Breast epithelium (tissue), 3 donors: ENCODE measurements at regions not wholly inside any gene's neighbourhood (a gene's known extent, or its start where the extent isn't known, plus 50 kb on each side); places are given as distances from the start of the nearest gene placed in this dataset.

Source experiments
- CTCF ChIP-seq, 3 donors: fragments of 450-650 bp; IDR thresholded peaks; one replicate each; pipeline ENCODE4 v1.5.1; 2016 to 2017; ENCODE audit warnings: antibody characterized with exemption in 3 of 3, mild to moderate bottlenecking in 3 of 3, moderate library complexity in 3 of 3
- POLR2A ChIP-seq: fragments of 450-650 bp; IDR thresholded peaks from one replicate; pipeline ENCODE4 v1.6.1; 2016; ENCODE audit warnings: antibody characterized with exemption, mild to moderate bottlenecking, moderate library complexity
- POLR2AphosphoS5 ChIP-seq, 3 donors: sonication (generic); formaldehyde crosslinking; IDR thresholded peaks; one replicate each; pipeline ENCODE4 v1.6.1; 2017; ENCODE audit warnings: antibody characterized with exemption in 3 of 3

GRCh38 chr2:66034467-66034866 is 400.5 kb upstream of the MEIS1 start:
- TF ChIP-seq CTCF (IDR thresholded peaks at IDR 0.05) = no peak
- TF ChIP-seq POLR2A = no peak
- no peak for TF ChIP-seq POLR2AphosphoS5 (IDR thresholded peaks at IDR 0.05)
